Non-pigmented ciliary epithelial cell (primary cell): ENCODE measurements at regions not wholly inside any gene's neighbourhood (a gene's known extent, or its start where the extent isn't known, plus 50 kb on each side); places are given as distances from the start of the nearest gene placed in this dataset.
"Not testable (repeated sequence)": the region's sequence is repeated elsewhere in the genome, so short reads cannot be mapped to it uniquely, and the experiment has no call there.

ENCODE experiments used
- DNase-seq: peaks from one replicate; pipeline ENCODE4 v3.0.0-alpha.2; 2010; ENCODE audit warnings: low read depth

DNA sequence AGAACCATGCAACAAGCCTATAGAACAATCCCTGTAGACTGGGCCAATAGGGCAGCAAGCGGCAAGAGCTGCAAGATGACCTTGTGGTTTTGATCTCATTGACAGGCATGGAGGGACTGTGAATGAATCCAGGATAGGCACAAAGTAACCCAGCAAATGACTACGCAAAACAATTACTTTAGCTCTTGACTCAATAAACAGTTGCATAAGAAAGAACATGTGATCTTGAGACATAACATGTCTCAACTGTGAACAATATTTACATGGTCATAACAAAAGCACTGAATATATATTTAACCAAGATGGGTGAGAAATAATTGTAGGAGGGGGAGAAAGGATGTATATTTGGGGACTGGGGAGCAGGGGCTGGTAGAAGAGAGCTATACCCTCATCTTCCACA is 313.7 kb upstream of the CDH5 start:
- no peak for DNase-seq

DNA sequence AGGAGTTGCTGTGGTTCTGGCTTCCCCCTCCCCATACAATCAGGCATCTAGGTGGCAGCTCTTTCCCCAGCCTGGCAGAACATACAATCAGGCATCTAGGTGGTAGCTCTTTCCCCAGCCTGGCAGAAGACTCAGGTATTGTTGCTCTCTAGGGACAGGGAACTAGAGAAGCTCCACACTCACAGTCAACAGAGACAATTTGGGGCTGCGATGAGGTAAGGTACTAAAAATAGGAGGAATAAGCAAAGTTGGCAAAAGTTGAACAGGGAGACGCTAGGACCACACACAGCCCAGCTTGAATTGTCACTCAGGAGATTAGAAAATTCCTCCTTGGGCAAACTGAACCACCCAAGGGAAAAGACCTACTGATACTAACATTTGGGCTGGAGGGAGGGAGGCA is 315.5 kb upstream of the CDH5 start:
- no peak for DNase-seq

DNA sequence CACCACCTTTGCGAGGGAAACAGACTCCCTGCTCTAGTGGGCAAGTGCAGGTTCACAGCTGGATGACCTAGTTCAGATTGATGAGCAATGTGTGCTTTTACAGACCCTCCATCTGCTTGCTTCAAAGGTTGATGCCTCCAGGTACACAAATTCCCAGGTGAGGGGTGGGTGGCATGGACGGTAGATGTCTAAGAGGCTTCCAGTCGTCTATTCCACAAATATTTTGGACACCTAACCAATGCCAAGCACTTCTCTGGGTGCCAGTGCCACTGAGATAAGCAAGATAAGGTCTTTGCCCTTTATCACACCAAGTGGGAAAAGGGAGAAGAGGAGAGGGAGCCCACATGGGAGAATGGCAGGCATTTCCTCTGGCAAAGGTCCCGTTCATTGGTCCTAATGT is 316.6 kb upstream of the CDH5 start:
- no peak for DNase-seq

DNA sequence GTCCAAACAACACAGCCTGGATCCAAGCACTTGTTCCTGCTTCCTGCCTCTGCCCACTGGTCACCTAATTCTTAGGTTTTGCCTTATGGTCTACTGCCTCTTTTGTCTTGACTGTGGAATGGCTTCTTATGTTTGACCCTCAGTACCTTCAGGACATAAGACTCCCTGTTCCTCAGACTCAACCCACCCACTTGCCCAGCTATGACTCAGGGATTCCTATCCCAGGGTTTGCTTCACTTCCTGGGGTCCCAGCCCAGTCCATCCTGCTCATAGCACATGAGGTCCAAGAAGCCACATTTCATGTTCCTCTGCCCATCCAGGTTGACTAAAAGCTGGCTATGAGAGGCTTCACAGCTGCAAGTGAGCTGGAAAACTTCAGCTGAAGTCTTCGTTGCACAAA is 320.9 kb upstream of the CDH5 start:
- DNase-seq = no peak

DNA sequence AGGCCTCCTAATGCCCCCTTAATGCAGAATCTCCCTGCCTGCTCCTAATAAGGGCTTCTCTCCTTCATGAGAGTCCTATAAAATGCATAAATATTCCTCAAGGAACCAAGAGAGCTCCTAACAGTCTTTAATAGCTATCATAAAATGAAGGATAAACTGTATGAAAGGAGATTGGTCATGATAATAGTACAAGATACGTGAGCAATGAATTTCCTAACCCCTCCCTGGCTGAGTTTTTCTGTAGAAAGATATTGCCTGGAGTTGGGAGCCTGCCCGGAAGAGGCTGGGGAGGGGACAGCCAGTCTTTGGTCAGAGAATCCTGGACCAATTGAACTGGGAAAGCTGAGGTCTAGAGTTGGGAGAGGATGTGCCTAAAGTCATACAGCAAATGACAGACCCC is 321.9 kb upstream of the CDH5 start:
- DNase-seq = no peak

DNA sequence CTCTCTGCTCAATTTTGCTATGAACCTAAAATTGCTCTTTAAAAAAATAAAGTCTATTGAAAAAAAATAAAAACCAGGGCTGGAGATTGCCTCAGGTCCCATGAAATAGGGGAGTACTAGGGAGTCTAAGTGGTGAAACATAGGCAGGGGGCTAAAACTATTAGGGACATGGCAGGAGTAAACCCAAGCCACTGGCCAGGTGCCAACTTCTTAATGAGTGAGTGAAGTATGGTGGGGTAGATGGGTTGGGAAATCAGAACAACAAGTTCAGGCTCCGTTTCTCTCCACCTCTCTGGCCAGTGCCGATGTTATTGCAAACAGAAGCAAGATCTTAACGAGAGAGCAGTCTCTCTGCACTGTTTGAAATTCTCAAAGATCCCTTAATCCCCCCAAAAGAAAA is 322.4 kb upstream of the CDH5 start:
- no peak for DNase-seq

DNA sequence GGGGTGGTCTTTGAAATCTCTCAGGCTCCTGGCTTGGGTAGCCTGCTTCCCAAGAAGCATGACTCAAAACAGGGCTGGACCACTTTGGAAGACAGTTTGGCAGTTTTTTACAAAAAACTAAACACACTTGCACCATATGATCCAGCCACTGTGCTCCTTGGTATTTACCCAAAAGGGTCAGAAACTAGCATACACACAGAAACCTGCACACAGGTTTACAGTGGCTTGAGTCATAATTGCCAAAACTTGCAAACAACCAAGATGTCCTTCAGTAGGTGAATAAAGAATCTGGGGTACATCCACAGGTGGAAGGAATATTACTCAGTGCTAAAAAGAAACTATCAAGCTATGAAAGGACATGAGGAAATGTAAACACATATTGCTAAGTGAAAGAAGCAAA is 323.2 kb upstream of the CDH5 start:
- no peak for DNase-seq

DNA sequence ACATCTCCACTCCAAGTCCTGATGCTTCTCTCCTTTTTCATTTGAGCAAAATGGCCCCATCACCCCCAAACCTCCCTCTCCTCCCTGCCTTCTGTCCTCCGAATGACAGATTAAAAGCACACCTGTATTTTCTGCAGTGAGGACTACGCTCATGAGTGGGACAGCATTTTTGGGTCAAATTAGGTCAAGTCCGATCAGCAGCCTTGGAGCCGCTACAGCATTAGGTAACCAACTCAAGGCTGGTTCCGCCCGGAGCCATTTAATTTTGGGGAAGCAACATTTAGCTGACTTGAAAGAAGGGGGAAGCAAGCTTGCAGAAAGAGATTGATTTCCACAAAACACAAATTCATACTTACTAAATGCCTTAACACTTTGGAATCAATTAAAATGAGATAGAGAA is 324.1 kb upstream of the CDH5 start:
- DNase-seq = no peak

DNA sequence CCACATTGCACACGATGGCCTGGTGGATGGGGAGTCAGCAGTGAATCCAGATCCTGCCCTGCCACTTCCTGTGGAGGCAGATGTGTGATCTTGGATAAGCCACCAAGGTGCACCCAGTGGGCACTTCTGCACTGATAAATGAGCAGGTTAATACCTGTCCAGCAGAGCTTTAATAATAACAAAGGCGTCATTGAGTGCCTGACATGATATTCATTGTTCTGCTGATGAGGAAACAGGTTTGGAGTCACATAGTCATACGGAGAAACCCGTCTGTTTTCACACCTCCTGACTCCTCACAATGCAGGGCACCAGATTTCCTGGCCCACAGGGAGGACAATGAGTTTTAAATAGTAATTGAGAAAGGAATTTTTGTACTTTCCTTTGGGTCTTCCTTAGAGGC is 324.6 kb upstream of the CDH5 start:
- DNase-seq = no peak

DNA sequence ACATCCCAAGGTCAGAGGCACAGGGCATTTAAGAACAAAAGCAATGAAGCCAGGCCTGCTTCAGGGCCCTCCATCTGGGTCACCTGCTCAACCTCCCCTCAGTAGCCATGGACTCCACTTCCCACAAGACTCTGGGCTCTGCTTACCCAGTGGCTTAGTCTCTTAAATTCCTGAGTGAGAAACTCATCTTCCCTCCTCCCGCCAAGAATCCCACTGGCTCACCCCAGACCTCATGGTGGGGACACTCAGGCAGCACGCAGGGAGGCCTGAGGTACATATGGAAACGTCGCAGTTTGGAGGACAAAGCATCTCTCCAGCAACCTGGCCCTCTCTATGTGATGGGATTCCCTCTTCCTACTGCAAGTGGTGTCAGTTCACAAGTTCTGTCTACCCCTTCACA is 326.7 kb upstream of the CDH5 start:
- no peak for DNase-seq

DNA sequence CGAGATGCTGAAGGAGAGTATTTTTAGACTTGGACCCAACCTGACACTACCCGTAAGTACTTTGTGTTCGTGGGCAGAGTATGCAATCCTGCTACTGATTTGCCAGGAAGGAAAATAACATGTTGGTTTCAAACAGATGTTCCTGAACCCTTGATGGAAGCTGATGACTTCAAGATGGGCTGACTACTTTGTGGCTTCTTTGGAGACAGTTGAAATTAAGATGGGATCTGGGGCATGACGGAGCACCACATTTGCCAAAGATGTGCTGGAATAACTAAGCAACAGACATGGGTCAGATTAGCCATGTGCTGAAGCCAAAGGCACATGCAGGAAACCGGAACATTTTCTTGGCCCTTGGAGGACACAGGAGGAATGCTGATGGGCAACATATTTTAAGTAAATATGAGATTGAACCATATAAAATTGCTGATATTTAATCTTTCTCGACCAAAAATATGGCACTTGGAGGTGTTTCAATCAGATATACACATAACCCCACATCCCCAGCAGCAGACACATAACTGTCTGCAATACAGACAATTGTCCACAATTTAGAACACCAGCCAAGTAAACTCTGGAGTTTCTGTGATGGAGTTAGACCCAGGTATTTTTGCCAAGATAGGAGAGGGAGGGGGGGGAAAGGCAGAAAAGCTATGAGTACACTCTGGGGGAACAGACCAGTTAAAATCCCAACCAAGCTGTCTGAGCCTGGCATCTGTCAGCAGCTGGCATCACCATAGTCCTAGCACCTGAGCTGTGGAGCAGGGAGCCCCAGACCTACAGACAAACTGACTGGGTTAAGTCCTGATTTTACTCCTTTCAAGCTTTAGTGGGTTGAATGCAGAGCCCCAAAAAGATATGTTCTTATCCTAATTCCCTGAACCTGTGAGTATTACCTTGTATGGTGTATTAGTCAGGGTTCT is 329.4 kb upstream of the CDH5 start:
- no peak for DNase-seq

DNA sequence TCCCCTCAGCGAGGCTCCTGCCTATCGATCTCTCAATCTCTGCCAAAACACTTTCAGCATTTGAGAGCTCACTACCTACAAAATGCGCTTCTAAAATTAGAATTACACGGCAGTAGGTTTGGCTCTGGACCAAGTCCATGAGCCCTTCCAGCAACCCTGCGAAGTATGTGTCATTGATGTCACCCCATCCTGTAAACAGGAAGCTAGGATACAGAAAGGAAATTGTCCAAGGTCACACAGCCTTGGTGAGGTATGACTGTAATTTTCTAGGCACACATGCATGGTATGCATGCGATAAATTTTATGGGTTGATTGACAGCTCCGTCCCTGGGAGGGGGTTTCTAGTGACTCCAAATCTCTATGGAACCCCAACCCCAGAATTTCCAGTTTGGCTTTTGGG is 330.3 kb upstream of the CDH5 start:
- DNase-seq = no peak

DNA sequence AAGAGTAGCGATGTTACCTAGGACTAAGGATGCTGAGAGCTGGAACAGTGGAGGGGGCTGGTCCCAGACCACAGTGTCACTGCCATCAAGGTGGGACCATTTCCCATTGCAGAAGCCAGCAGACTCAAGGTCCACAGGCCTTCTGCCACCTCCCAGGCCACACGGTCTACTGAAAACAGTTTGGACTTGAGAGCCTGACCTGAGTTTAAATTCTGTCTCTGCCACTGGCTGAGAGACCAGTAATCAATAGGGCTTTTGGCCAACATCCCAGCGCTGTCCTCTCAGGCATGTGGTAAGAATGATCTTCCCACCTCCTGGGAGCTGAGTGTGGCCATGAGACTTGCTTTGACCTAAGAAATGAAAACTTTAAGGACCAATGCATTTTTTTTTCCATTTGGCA is 331.4 kb upstream of the CDH5 start:
- DNase-seq = no peak

DNA sequence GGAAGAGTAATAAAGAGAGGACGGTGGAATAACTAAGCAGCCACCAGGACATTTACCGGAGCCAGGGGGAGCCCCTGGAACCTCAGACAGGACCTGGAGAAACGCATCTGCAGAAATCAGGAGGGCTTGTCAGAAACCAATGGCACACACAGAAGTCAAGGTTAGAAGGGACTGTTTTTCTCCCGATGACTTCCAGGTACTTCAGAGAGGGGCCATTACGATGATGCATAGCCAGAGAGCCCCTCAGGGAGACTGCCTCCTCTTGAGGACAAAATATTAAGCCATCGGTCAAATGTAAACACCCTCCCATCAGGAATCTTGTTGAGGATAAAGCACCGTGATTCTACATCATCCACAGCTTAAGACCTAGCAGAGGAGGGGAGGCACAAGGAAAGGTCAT is 333.6 kb upstream of the CDH5 start:
- DNase-seq = no peak

DNA sequence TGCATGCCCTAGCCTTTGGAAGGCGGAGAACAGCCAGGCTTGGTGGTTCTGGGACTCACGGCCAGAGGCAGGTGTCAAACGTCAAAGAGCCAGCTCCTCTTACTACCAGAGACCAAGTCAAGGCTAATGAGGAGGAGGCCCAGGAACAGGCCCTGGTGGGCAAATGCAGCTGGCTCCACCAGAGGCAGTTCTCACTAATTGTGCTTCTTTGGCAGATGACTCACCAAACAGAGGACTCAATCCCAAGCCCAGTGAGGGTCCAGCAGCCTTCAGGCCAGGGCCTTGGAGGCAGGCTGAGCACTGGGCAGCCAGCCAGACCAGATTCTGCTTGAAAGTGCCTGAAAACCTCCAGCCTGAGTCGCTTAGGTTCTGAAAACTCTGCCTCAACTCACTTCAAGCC is 336.5 kb upstream of the CDH5 start:
- DNase-seq = no peak

DNA sequence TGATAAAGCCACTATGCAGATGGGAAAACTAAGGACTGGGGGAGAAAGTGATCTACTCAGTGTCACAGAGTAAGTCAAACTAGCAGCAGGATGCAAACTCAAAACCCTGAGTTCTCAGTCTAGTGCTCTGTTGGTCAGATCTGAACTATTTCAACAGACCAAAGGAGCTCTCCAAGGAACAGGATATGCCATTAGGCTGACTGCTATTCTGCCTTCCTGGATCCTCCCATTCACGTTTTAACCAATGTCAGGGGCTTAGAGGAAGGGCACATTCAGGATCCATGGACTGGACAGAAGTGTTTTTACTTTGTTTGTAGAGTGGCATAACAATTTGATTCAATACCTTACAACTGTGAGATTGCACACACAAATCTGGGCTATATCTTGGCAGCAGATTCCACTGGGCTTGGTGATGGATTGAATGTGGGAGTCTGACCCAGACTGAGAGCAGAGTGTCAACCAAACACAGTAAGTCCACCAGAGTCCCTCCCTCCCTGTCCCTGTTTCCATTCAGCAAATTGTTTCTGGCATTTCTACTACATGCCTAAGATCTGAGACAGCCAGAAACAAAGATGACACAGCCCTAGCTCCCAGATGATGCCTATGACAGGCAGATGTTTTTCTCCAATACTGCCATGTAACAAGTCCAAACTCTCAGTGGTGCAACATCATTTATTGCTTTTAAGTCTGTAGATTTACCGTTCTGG is 337.8 kb upstream of the CDH5 start:
- no peak for DNase-seq

DNA sequence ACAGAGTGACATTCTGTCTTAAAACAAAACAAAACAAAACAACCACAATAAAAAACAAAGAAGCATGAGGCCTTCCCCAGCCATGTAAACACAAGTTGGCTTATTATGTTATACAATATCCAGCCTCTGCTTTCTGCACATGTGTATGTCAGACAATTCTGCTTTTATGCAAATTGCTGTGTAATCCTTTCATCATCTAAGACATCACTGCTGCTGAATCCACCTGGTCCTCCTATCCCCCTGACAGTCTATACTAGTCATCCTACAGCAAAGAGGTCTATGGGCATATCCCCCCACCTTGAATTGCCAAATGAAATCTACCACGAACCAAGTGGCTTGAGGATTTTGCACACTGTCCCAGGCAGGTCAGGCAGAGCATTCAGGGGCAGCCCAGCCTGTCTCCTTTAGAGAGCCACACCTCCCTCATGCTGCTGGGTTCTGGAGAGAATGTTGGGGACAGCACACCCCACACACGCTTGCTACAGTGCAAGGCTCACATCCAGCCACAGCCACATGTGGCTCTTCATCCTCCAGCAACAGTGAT is 339.6 kb upstream of the CDH5 start:
- DNase-seq = no peak

DNA sequence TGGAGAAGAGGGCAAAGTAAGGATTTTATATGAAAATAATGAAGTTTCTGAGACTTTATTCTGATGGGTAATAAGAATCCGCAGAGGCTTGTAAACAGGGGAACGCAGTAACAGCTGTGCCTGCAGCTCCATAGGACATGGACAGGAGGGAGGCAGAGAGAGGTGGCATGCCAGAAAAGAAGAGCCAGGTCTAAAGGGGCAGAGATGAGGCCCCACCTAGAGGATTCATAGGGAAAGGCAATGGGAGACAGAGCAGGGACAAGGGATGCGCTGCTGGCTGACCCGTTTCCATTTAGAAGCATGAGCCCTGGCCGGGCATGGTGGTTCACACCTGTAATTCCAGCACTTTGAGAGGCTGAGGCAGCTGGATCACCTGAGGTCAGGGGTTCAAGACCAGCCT is 340.3 kb upstream of the CDH5 start:
- DNase-seq = no peak

DNA sequence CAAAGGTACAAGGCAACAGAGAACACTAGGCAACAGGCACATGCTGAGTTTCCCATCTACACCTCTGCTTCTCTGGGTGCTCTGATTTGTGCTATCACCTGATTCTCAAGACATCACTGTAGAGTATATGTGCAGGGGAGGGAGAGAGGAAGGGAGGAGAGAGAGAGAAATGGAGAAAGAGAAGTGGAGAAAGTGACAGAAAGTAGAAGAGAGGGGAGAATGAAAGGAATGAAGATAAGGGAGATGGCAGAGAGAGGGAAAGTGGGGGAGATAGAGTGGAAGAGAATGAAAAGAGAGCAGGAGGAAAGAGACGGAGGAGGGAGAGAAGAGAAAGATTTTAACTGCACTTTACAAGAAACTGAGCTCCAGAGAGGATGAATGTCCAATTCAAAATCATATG is 340.7 kb upstream of the CDH5 start:
- DNase-seq = no peak

DNA sequence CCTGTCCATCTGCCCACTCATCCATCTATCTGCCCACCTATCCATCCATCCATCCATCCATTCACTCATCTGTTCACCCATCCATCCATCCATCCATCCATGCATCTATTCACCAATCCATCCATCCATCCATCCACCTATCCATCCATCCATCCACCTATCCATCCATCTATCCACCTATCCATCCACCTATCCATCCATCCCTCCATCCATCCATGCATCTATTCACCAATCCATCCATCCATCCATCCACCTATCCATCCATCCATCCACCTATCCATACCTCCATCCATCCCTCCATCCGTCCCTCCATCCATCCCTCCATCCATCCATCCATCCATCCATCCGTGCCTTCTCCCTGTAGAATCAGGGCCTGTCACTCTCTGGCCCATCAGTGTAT is 341.9 kb upstream of the CDH5 start:
- not testable (repeated sequence) for DNase-seq

DNA sequence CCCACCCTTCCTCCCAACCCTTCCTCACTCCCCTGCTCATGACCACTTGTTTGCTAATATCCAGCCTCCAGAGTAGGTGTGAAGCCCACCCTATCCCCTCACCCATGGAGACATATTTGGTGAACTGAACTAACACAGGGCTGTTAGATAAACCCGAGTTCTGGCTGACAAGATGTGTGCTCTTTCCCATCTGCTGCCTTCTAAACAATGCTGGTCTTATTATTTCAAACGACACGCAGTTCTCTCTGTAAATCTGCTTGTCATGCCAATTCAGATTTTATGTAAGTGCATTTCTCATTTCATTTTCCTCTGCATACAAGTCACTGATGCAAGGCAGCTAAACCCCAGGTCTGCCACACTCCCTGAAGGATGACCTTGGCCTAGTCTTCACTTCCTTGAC is 343.0 kb upstream of the CDH5 start:
- no peak for DNase-seq

DNA sequence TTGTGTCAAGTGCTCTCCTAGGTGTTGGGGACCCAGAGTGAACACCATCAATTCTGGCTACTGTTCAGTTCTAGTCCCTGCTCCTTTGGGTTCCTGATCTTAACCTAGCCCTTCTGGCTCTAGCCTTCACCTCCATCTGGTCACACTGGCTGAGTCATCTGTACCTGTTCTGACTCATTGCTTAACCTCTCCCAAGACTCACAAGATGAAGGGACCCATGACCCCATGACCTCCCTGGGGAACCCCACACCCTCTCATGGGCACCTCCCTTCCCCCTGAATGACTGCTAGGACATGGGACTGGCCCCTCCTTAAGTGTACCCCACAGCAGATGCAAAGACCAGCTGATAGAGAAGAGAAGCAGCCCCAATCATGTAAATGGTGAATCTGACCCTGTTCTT is 345.8 kb upstream of the CDH5 start:
- DNase-seq = no peak

DNA sequence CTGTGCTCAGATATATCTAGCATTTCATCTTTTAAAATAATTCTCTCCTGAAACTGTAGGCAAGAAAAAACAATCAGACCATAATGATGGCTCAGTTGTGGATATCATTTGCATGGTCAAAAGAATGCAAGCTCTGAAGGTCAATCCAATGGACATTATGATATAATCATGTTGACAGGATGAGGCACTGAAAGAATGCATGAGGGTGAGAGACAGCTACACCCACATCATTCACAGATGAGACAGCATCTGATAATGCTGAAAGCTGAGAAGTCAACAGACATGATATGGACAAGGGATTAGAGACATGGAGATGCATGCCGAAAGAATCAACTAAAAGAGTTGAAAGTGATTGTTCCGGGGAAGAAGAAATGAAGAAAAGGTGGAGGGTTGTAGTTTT is 346.4 kb upstream of the CDH5 start:
- DNase-seq = peak; percentile 47
